Fibroblast of lung (primary cell): ENCODE measurements at regions not wholly inside any gene's neighbourhood (a gene's known extent, or its start where the extent isn't known, plus 50 kb on each side); places are given as distances from the start of the nearest gene placed in this dataset.

Experiments used
- DNase-seq, 2 donors: peaks; one replicate each; pipeline versions ENCODE4 v3.0.0 to v3.0.0-alpha.2; 2010; ENCODE audit warnings: low read depth in 2 of 2
- H2AFZ ChIP-seq: 2 replicates; pipeline ENCODE4 v1.5.1; 2012; ENCODE audit warnings: low read length, control low read depth, inconsistent platforms
- H3K27ac ChIP-seq: 2 replicates; pipeline ENCODE4 v1.5.1; 2011; ENCODE audit warnings: low read length, control low read depth; ENCODE audit not compliant: insufficient read depth
- H3K27me3 ChIP-seq: 2 replicates; pipeline ENCODE4 v1.5.1; 2011; ENCODE audit warnings: mild to moderate bottlenecking, low read length; ENCODE audit not compliant: control insufficient read depth, insufficient read depth
- H3K36me3 ChIP-seq: 2 replicates; pipeline ENCODE4 v1.5.1; 2011; ENCODE audit warnings: low read length; ENCODE audit not compliant: control insufficient read depth, insufficient read depth
- H3K4me1 ChIP-seq: 2 replicates; pipeline ENCODE4 v1.5.1; 2011; ENCODE audit warnings: low read length; ENCODE audit not compliant: control insufficient read depth, insufficient read depth; ENCODE audit errors: extremely low read depth
- H3K4me2 ChIP-seq: 2 replicates; pipeline ENCODE4 v1.5.1; 2011; ENCODE audit warnings: low read length, control low read depth; ENCODE audit not compliant: insufficient read depth; ENCODE audit errors: extremely low read depth
- H3K4me3 ChIP-seq, 4 experiments: fragments of 200-600 bp in 1 of 4; sonication (generic) in 1 of 4; replicated peaks in 1 of 4; 2 replicates each; pipeline ENCODE4 v1.5.1; 2011 to 2016; ENCODE audit warnings: low read length in 4 of 4, low read depth in 3 of 4, mild to moderate bottlenecking in 3 of 4, control low read depth in 2 of 4, inconsistent platforms in 1 of 4, mixed read lengths in 1 of 4; ENCODE audit not compliant: insufficient read depth in 1 of 4; ENCODE audit errors: control extremely low read depth in 1 of 4
- H3K79me2 ChIP-seq: 2 replicates; pipeline ENCODE4 v1.5.1; 2012; ENCODE audit warnings: mild to moderate bottlenecking, low read length, inconsistent platforms; ENCODE audit not compliant: control insufficient read depth, insufficient read depth
- H3K9ac ChIP-seq: 2 replicates; pipeline ENCODE4 v1.5.1; 2011; ENCODE audit warnings: mild to moderate bottlenecking, low read length, control low read depth; ENCODE audit not compliant: insufficient read depth
- H3K9me3 ChIP-seq: 2 replicates; pipeline ENCODE4 v1.5.1; 2012; ENCODE audit warnings: low read depth, low read length; ENCODE audit not compliant: control insufficient read depth, insufficient read depth
- H4K20me1 ChIP-seq: 2 replicates; pipeline ENCODE4 v1.5.1; 2011; ENCODE audit warnings: low read length; ENCODE audit not compliant: control insufficient read depth, insufficient read depth; ENCODE audit errors: extremely low read depth
- EZH2 ChIP-seq: IDR thresholded peaks from 2 replicates; pipeline ENCODE4 v1.5.1; 2012; ENCODE audit warnings: low read length, control low read depth, mild to moderate bottlenecking; ENCODE audit errors: missing control alignments
- TF ChIP-seq, protein P1 (sequence below), 2 donors: IDR thresholded peaks in 1 of 2; conservative IDR thresholded peaks in 1 of 2; 1 replicate in 1 of 2; 2 replicates in 1 of 2; pipeline ENCODE4 v1.5.1; 2011 to 2012; ENCODE audit warnings: low read length in 2 of 2, control low read depth in 1 of 2, inconsistent platforms in 1 of 2, low read depth in 1 of 2, mild to moderate bottlenecking in 1 of 2

- Histone ChIP-seq H3K9ac (no peak overlapping the region), H3K79me2 (no peaks in the 10 kb centered on the region), H3K27me3 (no peaks in the 10 kb centered on the region), H3K4me2 (no peak overlapping the region), H3K36me3 (no peaks in the 10 kb centered on the region), H3K27ac (no peak overlapping the region), H2AFZ (no peak overlapping the region), H3K9me3 (no peaks in the 10 kb centered on the region), H3K4me3 (no peak overlapping the region), H3K4me1 (no peaks in the 10 kb centered on the region), H4K20me1 (no peaks in the 10 kb centered on the region)
- no peak for TF ChIP-seq EZH2
- TF ChIP-seq, protein P1, sequence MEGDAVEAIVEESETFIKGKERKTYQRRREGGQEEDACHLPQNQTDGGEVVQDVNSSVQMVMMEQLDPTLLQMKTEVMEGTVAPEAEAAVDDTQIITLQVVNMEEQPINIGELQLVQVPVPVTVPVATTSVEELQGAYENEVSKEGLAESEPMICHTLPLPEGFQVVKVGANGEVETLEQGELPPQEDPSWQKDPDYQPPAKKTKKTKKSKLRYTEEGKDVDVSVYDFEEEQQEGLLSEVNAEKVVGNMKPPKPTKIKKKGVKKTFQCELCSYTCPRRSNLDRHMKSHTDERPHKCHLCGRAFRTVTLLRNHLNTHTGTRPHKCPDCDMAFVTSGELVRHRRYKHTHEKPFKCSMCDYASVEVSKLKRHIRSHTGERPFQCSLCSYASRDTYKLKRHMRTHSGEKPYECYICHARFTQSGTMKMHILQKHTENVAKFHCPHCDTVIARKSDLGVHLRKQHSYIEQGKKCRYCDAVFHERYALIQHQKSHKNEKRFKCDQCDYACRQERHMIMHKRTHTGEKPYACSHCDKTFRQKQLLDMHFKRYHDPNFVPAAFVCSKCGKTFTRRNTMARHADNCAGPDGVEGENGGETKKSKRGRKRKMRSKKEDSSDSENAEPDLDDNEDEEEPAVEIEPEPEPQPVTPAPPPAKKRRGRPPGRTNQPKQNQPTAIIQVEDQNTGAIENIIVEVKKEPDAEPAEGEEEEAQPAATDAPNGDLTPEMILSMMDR (conservative IDR thresholded peaks at IDR 0.05 in 1 of 2, IDR thresholded peaks at IDR 0.05 in 1 of 2; ENCODE audit: low read depth in 1 of 2, low read length in 2 of 2): no peak
- DNase-seq: no peak
Observed at GRCh38 chr1:195866781-195867222, 741.4 kb downstream of the KCNT2 start.

GRCh38 chr1:195866091-195866780 lies 742.0 kb downstream of the KCNT2 start:
- H3K9ac ChIP-seq: no peak overlapping the region
- no peak overlapping the region for H3K27ac ChIP-seq
- H3K4me3 ChIP-seq: no peak overlapping the region
- H3K4me1 ChIP-seq: no peaks in the 10 kb centered on the region
- no peak overlapping the region for H3K4me2 ChIP-seq
- no peak for TF ChIP-seq EZH2
- TF ChIP-seq, protein P1 (conservative IDR thresholded peaks at IDR 0.05 in 1 of 2, IDR thresholded peaks at IDR 0.05 in 1 of 2; ENCODE audit: low read depth in 1 of 2, low read length in 2 of 2): no peak
- H2AFZ ChIP-seq: no peak overlapping the region
- H3K27me3 ChIP-seq: no peaks in the 10 kb centered on the region
- no peaks in the 10 kb centered on the region for H3K36me3 ChIP-seq
- no peak for DNase-seq
- H4K20me1 ChIP-seq: no peaks in the 10 kb centered on the region
- H3K9me3 ChIP-seq: no peaks in the 10 kb centered on the region
- no peaks in the 10 kb centered on the region for H3K79me2 ChIP-seq

DNA sequence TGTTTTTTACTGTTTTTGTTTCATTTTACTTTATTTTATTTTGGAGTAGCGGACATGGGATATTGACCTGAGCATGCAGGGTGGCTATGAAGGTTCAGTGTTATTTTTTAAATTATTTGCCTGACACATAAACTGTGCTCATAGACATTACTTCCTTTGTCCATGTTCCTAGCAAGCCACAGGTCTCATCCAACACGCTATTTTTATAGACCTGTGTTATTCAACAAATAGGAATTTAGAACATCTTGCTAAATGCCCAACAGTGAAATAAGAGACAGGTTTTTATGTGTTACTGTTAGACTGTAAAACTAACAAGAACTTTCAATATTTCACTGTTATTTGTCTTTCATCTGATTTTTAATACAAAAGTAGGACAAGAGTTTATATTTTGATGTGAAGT lies 756.4 kb downstream of the KCNT2 start:
- Histone ChIP-seq H3K4me1 (no peaks in the 10 kb centered on the region), H3K4me2 (no peak overlapping the region), H3K4me3 (no peak overlapping the region), H3K9me3 (no peaks in the 10 kb centered on the region), H3K36me3 (no peaks in the 10 kb centered on the region), H4K20me1 (no peaks in the 10 kb centered on the region), H3K9ac (no peak overlapping the region), H3K79me2 (no peaks in the 10 kb centered on the region), H3K27me3 (no peaks in the 10 kb centered on the region), H2AFZ (no peak overlapping the region), H3K27ac (no peak overlapping the region)
- TF ChIP-seq EZH2: no peak
- TF ChIP-seq, protein P1 (conservative IDR thresholded peaks at IDR 0.05 in 1 of 2, IDR thresholded peaks at IDR 0.05 in 1 of 2; ENCODE audit: low read depth in 1 of 2, low read length in 2 of 2): no peak
- peak in 1 of 2 donors; percentile 7 for DNase-seq
